Vagina (tissue), 2 donors: ENCODE measurements at regions not wholly inside any gene's neighbourhood (a gene's known extent, or its start where the extent isn't known, plus 50 kb on each side); places are given as distances from the start of the nearest gene placed in this dataset.

Experiments
- POLR2A ChIP-seq, 2 donors: fragments of 450-650 bp; IDR thresholded peaks; one replicate each; pipeline ENCODE4 v1.6.1; 2017; ENCODE audit warnings: antibody characterized with exemption in 2 of 2, mild to moderate bottlenecking in 2 of 2, moderate library complexity in 2 of 2
- POLR2AphosphoS5 ChIP-seq, 2 donors: sonication (generic); formaldehyde crosslinking; IDR thresholded peaks; one replicate each; pipeline ENCODE4 v1.9.0; 2017; ENCODE audit warnings: antibody characterized with exemption in 2 of 2, mild to moderate bottlenecking in 2 of 2, low read depth in 1 of 2; ENCODE audit not compliant: insufficient read depth in 1 of 2
- TF ChIP-seq, protein P1 (sequence below), 3 experiments: fragments of 450-650 bp in 2 of 3; fragments of 200-600 bp in 1 of 3; sonication (generic) in 1 of 3; IDR thresholded peaks; one replicate each; pipeline ENCODE4 v1.5.1; 2017 to 2019; ENCODE audit warnings: antibody characterized with exemption in 3 of 3, mild to moderate bottlenecking in 2 of 3, moderate library complexity in 2 of 3

DNA sequence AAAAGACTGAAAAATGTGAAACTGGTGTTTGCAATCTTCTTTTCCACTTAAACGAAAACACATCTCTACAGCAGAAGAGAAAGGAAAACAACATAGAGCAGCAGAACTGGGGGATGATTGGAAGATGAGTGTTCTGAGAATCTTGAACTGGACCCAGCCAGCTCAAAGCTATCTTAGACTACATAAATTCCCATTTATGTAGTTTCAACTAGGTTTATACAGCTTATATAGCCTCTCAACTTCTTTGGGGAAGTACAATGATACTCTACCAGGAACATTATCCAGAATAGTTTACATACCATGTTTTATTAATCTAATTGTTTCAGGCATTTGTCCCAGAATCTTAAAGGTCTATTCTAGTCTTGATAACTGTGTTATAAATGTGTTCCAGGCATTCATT lies 658.2 kb upstream of the LMCD1 start:
- TF ChIP-seq POLR2AphosphoS5 (IDR thresholded peaks at IDR 0.05; ENCODE audit: insufficient read depth in 1 of 2, low read depth in 1 of 2) (no peak), POLR2A (IDR thresholded peaks at IDR 0.05) (no peak)
- TF ChIP-seq, protein P1, sequence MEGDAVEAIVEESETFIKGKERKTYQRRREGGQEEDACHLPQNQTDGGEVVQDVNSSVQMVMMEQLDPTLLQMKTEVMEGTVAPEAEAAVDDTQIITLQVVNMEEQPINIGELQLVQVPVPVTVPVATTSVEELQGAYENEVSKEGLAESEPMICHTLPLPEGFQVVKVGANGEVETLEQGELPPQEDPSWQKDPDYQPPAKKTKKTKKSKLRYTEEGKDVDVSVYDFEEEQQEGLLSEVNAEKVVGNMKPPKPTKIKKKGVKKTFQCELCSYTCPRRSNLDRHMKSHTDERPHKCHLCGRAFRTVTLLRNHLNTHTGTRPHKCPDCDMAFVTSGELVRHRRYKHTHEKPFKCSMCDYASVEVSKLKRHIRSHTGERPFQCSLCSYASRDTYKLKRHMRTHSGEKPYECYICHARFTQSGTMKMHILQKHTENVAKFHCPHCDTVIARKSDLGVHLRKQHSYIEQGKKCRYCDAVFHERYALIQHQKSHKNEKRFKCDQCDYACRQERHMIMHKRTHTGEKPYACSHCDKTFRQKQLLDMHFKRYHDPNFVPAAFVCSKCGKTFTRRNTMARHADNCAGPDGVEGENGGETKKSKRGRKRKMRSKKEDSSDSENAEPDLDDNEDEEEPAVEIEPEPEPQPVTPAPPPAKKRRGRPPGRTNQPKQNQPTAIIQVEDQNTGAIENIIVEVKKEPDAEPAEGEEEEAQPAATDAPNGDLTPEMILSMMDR (IDR thresholded peaks at IDR 0.05), result no peak
